Glutamatergic neuron (in vitro differentiated cells): ENCODE measurements at regions not wholly inside any gene's neighbourhood (a gene's known extent, or its start where the extent isn't known, plus 50 kb on each side); places are given as distances from the start of the nearest gene placed in this dataset.

Source experiments
- DNase-seq: peaks from one replicate; pipeline ENCODE4 v3.0.0; 2022
- H3K27ac Mint-ChIP-seq: one replicate; pipeline ENCODE4 v1.8.0; 2020; ENCODE audit warnings: mild to moderate bottlenecking, mixed read lengths, inconsistent platforms; ENCODE audit not compliant: unreplicated experiment
- H3K27me3 Mint-ChIP-seq: one replicate; pipeline ENCODE4 v1.8.0; 2020; ENCODE audit warnings: mild to moderate bottlenecking, moderate library complexity, mixed read lengths, inconsistent platforms; ENCODE audit not compliant: unreplicated experiment
- H3K36me3 Mint-ChIP-seq: one replicate; pipeline ENCODE4 v1.8.0; 2020; ENCODE audit warnings: mild to moderate bottlenecking, mixed read lengths, inconsistent platforms; ENCODE audit not compliant: unreplicated experiment
- H3K4me1 Mint-ChIP-seq: one replicate; pipeline ENCODE4 v1.8.0; 2020; ENCODE audit warnings: mild to moderate bottlenecking, low read depth, mixed read lengths, inconsistent platforms; ENCODE audit not compliant: unreplicated experiment
- H3K4me3 Mint-ChIP-seq: one replicate; pipeline ENCODE4 v1.8.0; 2020; ENCODE audit warnings: mild to moderate bottlenecking, mixed read lengths, inconsistent platforms; ENCODE audit not compliant: unreplicated experiment
- H3K9me3 Mint-ChIP-seq: one replicate; pipeline ENCODE4 v1.8.0; 2020; ENCODE audit warnings: mild to moderate bottlenecking, moderate library complexity, mixed read lengths, inconsistent platforms; ENCODE audit not compliant: unreplicated experiment
- TF ChIP-seq, protein P1 (sequence below): fragments of 200-600 bp; sonication (generic); IDR thresholded peaks from one replicate; pipeline ENCODE4 v1.5.0; 2021; ENCODE audit not compliant: partially characterized antibody, unreplicated experiment

DNA sequence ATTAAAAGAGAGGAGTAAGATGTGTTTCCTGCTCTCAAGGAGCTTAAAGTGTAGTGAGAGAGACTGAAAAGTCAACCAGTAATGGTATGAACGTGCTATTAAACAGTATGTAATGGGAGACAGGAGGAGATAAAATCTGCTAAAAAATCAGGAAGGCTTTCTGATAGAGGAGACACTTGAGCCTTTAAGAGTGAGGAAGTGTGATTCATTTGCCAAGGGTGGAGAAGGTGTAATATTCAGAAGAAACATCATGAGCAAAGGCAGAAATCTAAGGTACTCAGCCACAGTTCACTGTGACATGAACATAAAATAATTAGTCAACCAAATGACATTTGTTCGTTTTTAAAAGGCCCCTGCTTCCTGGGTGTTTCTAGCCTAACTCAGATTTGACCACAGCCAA lies 137.8 kb upstream of the SKOR2 start:
- no peak for DNase-seq
- H3K27ac Mint-ChIP-seq, result no peak overlapping the region
- no peaks in the 10 kb centered on the region for H3K36me3 Mint-ChIP-seq
- H3K27me3 Mint-ChIP-seq, result no peaks in the 10 kb centered on the region
- H3K9me3 Mint-ChIP-seq, result no peaks in the 10 kb centered on the region
- H3K4me1 Mint-ChIP-seq, result no peaks in the 10 kb centered on the region
- no peak overlapping the region for H3K4me3 Mint-ChIP-seq
- TF ChIP-seq, protein P1, sequence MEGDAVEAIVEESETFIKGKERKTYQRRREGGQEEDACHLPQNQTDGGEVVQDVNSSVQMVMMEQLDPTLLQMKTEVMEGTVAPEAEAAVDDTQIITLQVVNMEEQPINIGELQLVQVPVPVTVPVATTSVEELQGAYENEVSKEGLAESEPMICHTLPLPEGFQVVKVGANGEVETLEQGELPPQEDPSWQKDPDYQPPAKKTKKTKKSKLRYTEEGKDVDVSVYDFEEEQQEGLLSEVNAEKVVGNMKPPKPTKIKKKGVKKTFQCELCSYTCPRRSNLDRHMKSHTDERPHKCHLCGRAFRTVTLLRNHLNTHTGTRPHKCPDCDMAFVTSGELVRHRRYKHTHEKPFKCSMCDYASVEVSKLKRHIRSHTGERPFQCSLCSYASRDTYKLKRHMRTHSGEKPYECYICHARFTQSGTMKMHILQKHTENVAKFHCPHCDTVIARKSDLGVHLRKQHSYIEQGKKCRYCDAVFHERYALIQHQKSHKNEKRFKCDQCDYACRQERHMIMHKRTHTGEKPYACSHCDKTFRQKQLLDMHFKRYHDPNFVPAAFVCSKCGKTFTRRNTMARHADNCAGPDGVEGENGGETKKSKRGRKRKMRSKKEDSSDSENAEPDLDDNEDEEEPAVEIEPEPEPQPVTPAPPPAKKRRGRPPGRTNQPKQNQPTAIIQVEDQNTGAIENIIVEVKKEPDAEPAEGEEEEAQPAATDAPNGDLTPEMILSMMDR, result no peak

DNA sequence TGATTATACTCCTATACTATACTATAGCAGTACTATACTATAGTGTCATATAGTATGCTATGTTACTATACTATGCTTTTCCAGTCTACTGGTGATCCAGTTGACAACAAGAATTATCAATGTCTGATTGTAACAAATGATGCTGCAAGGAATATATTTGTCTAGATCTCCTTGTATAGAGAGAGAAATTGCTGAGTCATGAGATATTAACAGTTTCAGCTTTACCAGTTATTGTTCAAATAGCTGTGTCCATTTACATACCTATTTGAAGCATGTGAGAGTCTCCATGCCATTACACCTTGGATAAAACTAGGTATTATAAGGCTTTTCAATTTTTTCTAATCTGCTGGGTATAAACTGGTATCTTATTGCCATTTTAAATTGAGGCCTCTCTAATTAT lies 136.4 kb upstream of the SKOR2 start:
- no peaks in the 10 kb centered on the region for H3K4me1 Mint-ChIP-seq

DNA sequence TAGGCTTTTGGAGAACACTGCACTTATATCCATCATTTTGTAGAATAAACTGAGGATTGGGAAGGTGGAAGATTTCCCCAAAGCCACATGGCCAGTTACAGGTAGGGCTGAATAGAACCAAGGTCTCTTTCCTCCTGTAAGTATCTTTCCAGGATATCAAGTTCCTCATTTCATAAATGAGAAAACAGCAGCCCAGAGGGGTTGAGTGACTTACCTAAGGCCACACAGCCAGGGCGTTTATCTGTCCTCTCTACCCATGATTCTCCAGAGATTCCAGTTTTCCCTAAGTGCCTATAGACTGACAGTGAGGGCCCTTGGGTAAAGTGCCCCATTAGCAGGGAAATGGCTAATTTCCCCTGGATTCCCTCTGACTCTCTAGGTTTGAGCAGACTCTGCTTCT lies 132.3 kb upstream of the SKOR2 start:
- Mint-ChIP-seq H3K27ac (no peak overlapping the region), H3K4me1 (no peaks in the 10 kb centered on the region), H3K27me3 (peaks cover 4% of the 10 kb centered on the region), H3K36me3 (no peaks in the 10 kb centered on the region), H3K9me3 (no peaks in the 10 kb centered on the region), H3K4me3 (no peak overlapping the region)
- no peak for DNase-seq
- TF ChIP-seq, protein P1, result no peak

More for the DNA sequence above, 136.4 kb upstream of the SKOR2 start:
- Mint-ChIP-seq H3K4me3 (no peak overlapping the region), H3K36me3 (no peaks in the 10 kb centered on the region), H3K9me3 (no peaks in the 10 kb centered on the region), H3K27ac (no peak overlapping the region), H3K27me3 (no peaks in the 10 kb centered on the region)
- TF ChIP-seq, protein P1, result no peak
- DNase-seq, result no peak

DNA sequence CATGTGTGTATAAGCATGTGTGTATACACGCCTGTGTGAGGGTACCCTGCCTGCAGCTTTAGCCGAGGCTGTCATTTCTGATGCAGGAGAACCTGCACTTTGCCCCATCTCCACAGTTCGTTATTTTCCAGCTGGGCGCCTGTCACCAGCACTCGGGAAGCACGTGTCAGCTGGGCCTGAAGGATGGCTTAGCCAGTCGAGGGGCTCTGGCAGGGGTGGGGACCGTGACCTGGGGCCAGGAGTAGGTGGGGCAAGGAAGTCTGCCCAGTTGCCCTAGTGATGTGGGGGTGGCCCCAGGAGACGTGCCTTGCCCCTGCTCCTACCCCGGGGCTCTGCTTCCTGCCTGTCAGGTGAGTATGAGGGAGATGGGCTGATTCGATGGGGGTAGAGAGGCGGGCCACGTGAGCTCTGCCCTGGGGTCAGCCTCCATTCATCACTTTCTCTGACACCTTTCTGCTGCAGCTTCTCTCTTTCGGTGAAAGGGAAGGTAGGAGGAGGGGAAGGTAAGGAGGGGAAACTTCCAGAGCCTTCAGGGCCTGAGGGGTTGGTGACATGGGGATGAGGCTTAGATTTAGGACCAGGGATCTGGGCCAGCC lies 130.6 kb upstream of the SKOR2 start:
- H3K27me3 Mint-ChIP-seq, result peaks cover 5% of the 10 kb centered on the region
- no peaks in the 10 kb centered on the region for H3K9me3 Mint-ChIP-seq
- H3K4me3 Mint-ChIP-seq, result no peak overlapping the region
- TF ChIP-seq, protein P1, result no peak
- H3K27ac Mint-ChIP-seq, result no peak overlapping the region
- no peaks in the 10 kb centered on the region for H3K36me3 Mint-ChIP-seq
- DNase-seq, result no peak
- no peaks in the 10 kb centered on the region for H3K4me1 Mint-ChIP-seq

DNA sequence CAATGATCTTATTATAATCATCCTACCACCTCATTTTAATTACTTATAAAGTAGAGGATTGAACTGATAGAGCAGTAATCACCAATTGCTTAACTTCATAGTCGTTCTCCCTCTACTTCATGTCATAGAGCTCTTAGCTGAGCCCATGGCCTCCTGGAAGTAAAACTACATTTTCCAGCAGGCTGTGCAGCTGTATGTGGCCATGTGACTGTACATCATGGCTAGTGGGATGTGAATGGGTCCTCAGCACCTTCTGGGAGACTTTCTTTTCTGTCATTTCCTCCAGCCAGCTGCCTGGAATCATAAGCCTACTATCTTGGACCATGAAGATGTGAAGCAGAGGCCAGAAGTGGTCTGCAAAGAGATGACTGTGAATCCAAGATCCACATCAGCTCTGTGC lies 128.7 kb upstream of the SKOR2 start:
- TF ChIP-seq, protein P1, result no peak
- Mint-ChIP-seq H3K27me3 (peaks cover 5% of the 10 kb centered on the region), H3K4me3 (no peak overlapping the region), H3K4me1 (no peaks in the 10 kb centered on the region), H3K9me3 (no peaks in the 10 kb centered on the region), H3K27ac (no peak overlapping the region), H3K36me3 (no peaks in the 10 kb centered on the region)
- DNase-seq, result no peak
